RWPE2 (cell line): ENCODE measurements at regions not wholly inside any gene's neighbourhood (a gene's known extent, or its start where the extent isn't known, plus 50 kb on each side); places are given as distances from the start of the nearest gene placed in this dataset.

Experiments used
- ATAC-seq: fragments of 200-7000 bp; cut with Tn5 transposase; 3 replicates; pipeline ENCODE4 v1.9.1; 2021; ENCODE audit warnings: low read depth
- DNase-seq: peaks from one replicate; pipeline ENCODE4 v3.0.0-alpha.2; 2020; ENCODE audit warnings: low spot score
- H3K27ac ChIP-seq: fragments of 450-650 bp; 2 replicates; pipeline ENCODE4 v1.5.1; 2017; ENCODE audit warnings: mild to moderate bottlenecking; ENCODE audit not compliant: poor library complexity, severe bottlenecking
- H3K27me3 ChIP-seq: fragments of 250-450 bp; sonication (Bioruptor Pico); 2 replicates; pipeline ENCODE4 v1.5.1; 2021; ENCODE audit warnings: mild to moderate bottlenecking, moderate library complexity; ENCODE audit not compliant: insufficient read depth, poor library complexity, severe bottlenecking
- H3K36me3 ChIP-seq: fragments of 250-450 bp; sonication (Bioruptor Pico); 2 replicates; pipeline ENCODE4 v1.5.1; 2020; ENCODE audit warnings: low read depth, mild to moderate bottlenecking, moderate library complexity
- H3K4me1 ChIP-seq: fragments of 250-450 bp; sonication (Bioruptor Pico); 2 replicates; pipeline ENCODE4 v1.5.1; 2021; ENCODE audit warnings: mild to moderate bottlenecking, moderate library complexity; ENCODE audit not compliant: insufficient read depth, poor library complexity, severe bottlenecking
- H3K4me3 ChIP-seq: fragments of 250-450 bp; sonication (Bioruptor Pico); 2 replicates; pipeline ENCODE4 v1.5.1; 2021; ENCODE audit warnings: mild to moderate bottlenecking, moderate library complexity; ENCODE audit not compliant: severe bottlenecking
- H3K9me3 ChIP-seq: fragments of 250-450 bp; sonication (Bioruptor Pico); 2 replicates; pipeline ENCODE4 v1.5.1; 2021; ENCODE audit warnings: mild to moderate bottlenecking, moderate library complexity; ENCODE audit not compliant: severe bottlenecking
- CTCF ChIP-seq: fragments of 450-650 bp; IDR thresholded peaks from one replicate; pipeline ENCODE4 v1.5.1; 2017; ENCODE audit warnings: mild to moderate bottlenecking, moderate library complexity; ENCODE audit not compliant: poor library complexity, severe bottlenecking

DNA sequence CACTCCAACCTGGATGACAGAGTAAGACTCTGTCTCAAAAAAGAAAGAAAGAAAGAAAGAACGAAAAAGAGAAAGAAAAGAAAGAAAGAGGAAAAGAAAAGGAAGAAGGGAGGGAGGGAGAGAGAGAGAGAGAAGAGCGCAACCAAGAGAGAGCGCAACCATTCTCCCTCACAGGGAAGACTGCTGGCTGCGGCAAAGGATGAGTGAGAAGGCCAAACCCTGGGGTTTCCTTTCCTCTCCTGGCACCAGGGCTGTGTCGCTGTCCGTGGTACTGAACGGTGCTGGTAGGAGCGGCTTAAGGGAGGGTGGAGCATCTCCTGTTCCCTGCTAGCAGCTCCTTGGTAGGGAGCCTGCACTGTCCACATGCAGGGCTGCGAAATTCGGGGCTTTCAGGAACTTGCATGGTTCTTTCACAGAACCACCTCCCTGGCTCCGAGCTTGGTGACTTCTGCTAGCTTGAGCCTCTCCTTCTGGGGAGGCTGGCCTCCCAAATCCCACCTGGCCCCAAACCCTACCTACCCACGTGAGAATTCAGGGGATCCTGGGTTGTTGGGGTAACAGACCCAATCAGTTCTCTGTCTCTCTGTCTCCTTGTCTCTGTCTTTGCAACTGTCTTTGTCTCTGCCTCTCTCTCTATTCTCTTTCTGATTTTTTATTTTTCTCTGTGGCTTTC is 51.1 kb upstream of the ZNRF4 start:
- Histone ChIP-seq H3K4me1 (no peaks in the 10 kb centered on the region), H3K9me3 (no peaks in the 10 kb centered on the region), H3K36me3 (no peaks in the 10 kb centered on the region), H3K27ac (no peak overlapping the region), H3K27me3 (no peaks in the 10 kb centered on the region), H3K4me3 (no peak overlapping the region)
- peak; percentile 97 for ATAC-seq
- TF ChIP-seq CTCF = no peak
- DNase-seq = peak; percentile 67
